NCI-H748 (cell line): ENCODE measurements at regions not wholly inside any gene's neighbourhood (a gene's known extent, or its start where the extent isn't known, plus 50 kb on each side); places are given as distances from the start of the nearest gene placed in this dataset.

Source experiments
- DNase-seq: peaks from one replicate; lab custom pipeline; 2025; ENCODE audit not compliant: unreplicated experiment; lab: John Stamatoyannopoulos, UW

GRCh38 chr2:3100386-3100785 is 277.2 kb downstream of the EIPR1 start:
- DNase-seq = no peak

GRCh38 chr2:3099860-3100234 is 277.8 kb downstream of the EIPR1 start:
- no peak for DNase-seq

- DNase-seq = no peak
Observed at GRCh38 chr2:3099145-3099859, 278.3 kb downstream of the EIPR1 start.

GRCh38 chr2:3098231-3098630 is 279.4 kb downstream of the EIPR1 start:
- no peak for DNase-seq

GRCh38 chr2:3097804-3098203 is 279.8 kb downstream of the EIPR1 start:
- no peak for DNase-seq

- no peak for DNase-seq
Observed at GRCh38 chr2:3094999-3095958, 282.3 kb downstream of the EIPR1 start.

GRCh38 chr2:3094318-3094717 is 283.3 kb downstream of the EIPR1 start:
- DNase-seq = no peak

- no peak for DNase-seq
Observed at GRCh38 chr2:3091696-3092095, 285.9 kb downstream of the EIPR1 start.

GRCh38 chr2:3082705-3083104 is 294.9 kb downstream of the EIPR1 start:
- no peak for DNase-seq

- DNase-seq = no peak
Observed at GRCh38 chr2:3079959-3080948, 297.4 kb downstream of the EIPR1 start.

GRCh38 chr2:3079466-3079865 is 298.2 kb downstream of the EIPR1 start:
- DNase-seq = no peak

- no peak for DNase-seq
Observed at GRCh38 chr2:3078684-3079083, 298.9 kb downstream of the EIPR1 start.

- peak; percentile 68 for DNase-seq
Observed at GRCh38 chr2:3076848-3077642, 300.6 kb downstream of the EIPR1 start.

GRCh38 chr2:3075991-3076340 is 301.7 kb downstream of the EIPR1 start:
- DNase-seq = no peak

GRCh38 chr2:3075316-3075990 is 302.2 kb downstream of the EIPR1 start:
- DNase-seq = no peak

GRCh38 chr2:3073704-3074103 is 303.9 kb downstream of the EIPR1 start:
- DNase-seq = no peak

- no peak for DNase-seq
Observed at GRCh38 chr2:3073041-3073595, 304.5 kb downstream of the EIPR1 start.

- DNase-seq = no peak
Observed at GRCh38 chr2:3071685-3072263, 305.8 kb downstream of the EIPR1 start.

GRCh38 chr2:3066831-3067230 is 310.8 kb downstream of the EIPR1 start:
- DNase-seq = no peak
